Mesendoderm (in vitro differentiated cells): ENCODE measurements at regions not wholly inside any gene's neighbourhood (a gene's known extent, or its start where the extent isn't known, plus 50 kb on each side); places are given as distances from the start of the nearest gene placed in this dataset.
"Not testable (repeated sequence)": the region's sequence is repeated elsewhere in the genome, so short reads cannot be mapped to it uniquely, and the experiment has no call there.

Experiments used
- DNase-seq: peaks from one replicate; pipeline ENCODE4 v3.0.0; 2013
- H2AK5ac ChIP-seq: 2 replicates; pipeline ENCODE4 v1.6.1; 2013; ENCODE audit warnings: low read length, inconsistent platforms
- H2BK120ac ChIP-seq: 2 replicates; pipeline ENCODE4 v1.6.1; 2013; ENCODE audit warnings: low read depth, mild to moderate bottlenecking, low read length, moderate library complexity, mixed read lengths
- H2BK15ac ChIP-seq: replicated peaks from 2 replicates; pipeline ENCODE4 v1.6.1; 2013; ENCODE audit warnings: low read depth, mild to moderate bottlenecking, moderate library complexity
- H2BK5ac ChIP-seq: 2 replicates; pipeline ENCODE4 v1.6.1; 2013; ENCODE audit warnings: low read length, inconsistent platforms
- H3K18ac ChIP-seq: 2 replicates; pipeline ENCODE4 v1.6.1; 2013; ENCODE audit warnings: mild to moderate bottlenecking, low read length, mixed read lengths
- H3K23ac ChIP-seq: one replicate; pipeline ENCODE4 v1.6.1; 2013; ENCODE audit warnings: low read length
- H3K27ac ChIP-seq: 2 replicates; pipeline ENCODE4 v1.5.1; 2013; ENCODE audit warnings: low read depth, mild to moderate bottlenecking, inconsistent platforms, low read length, moderate library complexity
- H3K27me3 ChIP-seq: 2 replicates; pipeline ENCODE4 v1.6.1; 2013; ENCODE audit warnings: low read length, control low read depth, mild to moderate bottlenecking, inconsistent platforms; ENCODE audit not compliant: insufficient read depth, poor library complexity
- H3K36me3 ChIP-seq: 2 replicates; pipeline ENCODE4 v1.6.1; 2013; ENCODE audit warnings: low read length, inconsistent platforms; ENCODE audit not compliant: control insufficient read depth, insufficient read depth
- H3K4ac ChIP-seq: one replicate; pipeline ENCODE4 v1.6.1; 2013; ENCODE audit warnings: low read depth, mild to moderate bottlenecking, low read length, moderate library complexity
- H3K4me1 ChIP-seq: 2 replicates; pipeline ENCODE4 v1.6.1; 2013; ENCODE audit warnings: low read depth, low read length, inconsistent platforms; ENCODE audit not compliant: control insufficient read depth
- H3K4me2 ChIP-seq: 2 replicates; pipeline ENCODE4 v1.6.1; 2013; ENCODE audit warnings: low read length
- H3K4me3 ChIP-seq: 2 replicates; pipeline ENCODE4 v1.5.1; 2013; ENCODE audit warnings: mild to moderate bottlenecking, low read length
- H3K56ac ChIP-seq: one replicate; pipeline ENCODE4 v1.6.1; 2013; ENCODE audit warnings: low read length
- H3K79me1 ChIP-seq: 2 replicates; pipeline ENCODE4 v1.6.1; 2013; ENCODE audit warnings: low read length, inconsistent platforms
- H3K79me2 ChIP-seq: 2 replicates; pipeline ENCODE4 v1.6.1; 2013; ENCODE audit warnings: mild to moderate bottlenecking, low read length; ENCODE audit not compliant: control insufficient read depth, insufficient read depth
- H3K9ac ChIP-seq: 2 replicates; pipeline ENCODE4 v1.6.1; 2013; ENCODE audit warnings: low read length, inconsistent platforms
- H4K5ac ChIP-seq: one replicate; pipeline ENCODE4 v1.6.1; 2013; ENCODE audit warnings: low read length
- H4K8ac ChIP-seq: one replicate; pipeline ENCODE4 v1.6.1; 2013; ENCODE audit warnings: low read depth, mild to moderate bottlenecking, control low read depth, low read length, moderate library complexity
- WGBS: extraction: QIAGEN DNeasy Blood & Tissue Kit; methylation state at CpG from one replicate; pipeline ENCODE4 v1.1.7; 2013; ENCODE audit warnings: low lambda C conversion rate, missing lambda C conversion rate; ENCODE audit not compliant: insufficient coverage; ENCODE audit errors: extremely low coverage; 5-methylcytosine and 5-hydroxymethylcytosine counted together

GRCh38 chr15:29648415-29648814, 173.9 kb downstream of the TJP1 start:
- not testable (repeated sequence) for H4K8ac ChIP-seq
- no CpG with 5 or more reads among the region's 5 CpGs for WGBS

DNA sequence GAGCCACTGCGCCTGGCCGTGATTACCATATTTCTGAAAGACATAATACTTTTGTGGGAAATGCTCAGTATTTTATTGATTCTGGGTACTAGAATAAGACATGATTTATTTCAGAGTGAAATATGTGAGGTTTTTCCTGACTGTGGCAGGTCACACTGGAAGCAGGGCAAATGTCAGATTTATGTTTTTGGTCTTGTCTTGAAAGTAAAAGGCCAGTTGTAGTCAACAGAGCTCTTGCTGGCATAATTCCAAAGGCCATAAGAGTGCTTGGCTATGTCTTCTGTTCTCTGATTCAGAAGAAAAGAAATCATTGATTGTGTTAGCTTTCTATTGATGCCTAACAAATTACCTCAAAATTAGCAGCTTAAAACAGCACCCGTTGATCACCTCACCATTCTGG, 176.4 kb downstream of the TJP1 start:
- no peak overlapping the region for H3K4ac ChIP-seq
- WGBS = no CpG with 5 or more reads among the region's 3 CpGs
- H3K4me1 ChIP-seq = no peaks in the 10 kb centered on the region
- H2BK120ac ChIP-seq = no peak overlapping the region
- H3K27ac ChIP-seq = no peak overlapping the region
- H2BK15ac ChIP-seq = no peak overlapping the region
- no peaks in the 10 kb centered on the region for H3K79me1 ChIP-seq
- H3K27me3 ChIP-seq = no peaks in the 10 kb centered on the region
- H3K23ac ChIP-seq = no peak overlapping the region
- no peak overlapping the region for H2AK5ac ChIP-seq
- no peaks in the 10 kb centered on the region for H3K79me2 ChIP-seq
- no peak overlapping the region for H4K5ac ChIP-seq
- H3K4me3 ChIP-seq = no peak overlapping the region
- H4K8ac ChIP-seq = no peak overlapping the region
- no peaks in the 10 kb centered on the region for H3K36me3 ChIP-seq
- no peak for DNase-seq
- H3K9ac ChIP-seq = no peak overlapping the region
- H3K18ac ChIP-seq = no peak overlapping the region
- no peak overlapping the region for H3K56ac ChIP-seq
- H3K4me2 ChIP-seq = no peak overlapping the region
- H2BK5ac ChIP-seq = no peak overlapping the region

More at GRCh38 chr15:29648415-29648814, 173.9 kb downstream of the TJP1 start:
- H3K27me3 ChIP-seq, H3K9ac ChIP-seq, DNase-seq, H4K5ac ChIP-seq, H3K18ac ChIP-seq, H3K4me3 ChIP-seq, H3K4ac ChIP-seq, H3K4me2 ChIP-seq, H2BK120ac ChIP-seq, H2AK5ac ChIP-seq, H3K23ac ChIP-seq, H3K36me3 ChIP-seq, H3K27ac ChIP-seq, H3K79me1 ChIP-seq, H3K4me1 ChIP-seq, H2BK15ac ChIP-seq, H3K79me2 ChIP-seq, H2BK5ac ChIP-seq, H3K56ac ChIP-seq: not testable (repeated sequence)

- not testable (repeated sequence) for H4K5ac ChIP-seq, H3K27me3 ChIP-seq, H3K4me3 ChIP-seq, H2BK15ac ChIP-seq, H3K27ac ChIP-seq, H3K4me1 ChIP-seq, H2BK120ac ChIP-seq, H4K8ac ChIP-seq, H3K36me3 ChIP-seq, H3K4ac ChIP-seq, DNase-seq, H3K23ac ChIP-seq, H3K18ac ChIP-seq, H3K4me2 ChIP-seq, H3K9ac ChIP-seq, H3K79me2 ChIP-seq, H2AK5ac ChIP-seq, H2BK5ac ChIP-seq, H3K56ac ChIP-seq, H3K79me1 ChIP-seq
- no CpG with 5 or more reads among the region's 12 CpGs for WGBS
Measured at GRCh38 chr15:29644361-29644760, 177.9 kb downstream of the TJP1 start.

GRCh38 chr15:29638781-29639180, 183.5 kb downstream of the TJP1 start:
- Histone ChIP-seq H3K18ac (no peak overlapping the region), H3K79me1 (no peaks in the 10 kb centered on the region), H4K5ac (no peak overlapping the region), H3K27me3 (no peaks in the 10 kb centered on the region), H3K4me1 (no peaks in the 10 kb centered on the region), H2AK5ac (no peak overlapping the region), H3K9ac (no peak overlapping the region), H3K56ac (no peak overlapping the region), H3K79me2 (no peaks in the 10 kb centered on the region), H3K36me3 (no peaks in the 10 kb centered on the region), H2BK5ac (no peak overlapping the region), H3K23ac (no peak overlapping the region), H3K27ac (no peak overlapping the region), H2BK15ac (no peak overlapping the region), H3K4me3 (no peak overlapping the region), H3K4me2 (no peak overlapping the region), H4K8ac (no peak overlapping the region), H3K4ac (no peak overlapping the region), H2BK120ac (no peak overlapping the region)
- no CpG with 5 or more reads among the region's 4 CpGs for WGBS
- no peak for DNase-seq

DNA sequence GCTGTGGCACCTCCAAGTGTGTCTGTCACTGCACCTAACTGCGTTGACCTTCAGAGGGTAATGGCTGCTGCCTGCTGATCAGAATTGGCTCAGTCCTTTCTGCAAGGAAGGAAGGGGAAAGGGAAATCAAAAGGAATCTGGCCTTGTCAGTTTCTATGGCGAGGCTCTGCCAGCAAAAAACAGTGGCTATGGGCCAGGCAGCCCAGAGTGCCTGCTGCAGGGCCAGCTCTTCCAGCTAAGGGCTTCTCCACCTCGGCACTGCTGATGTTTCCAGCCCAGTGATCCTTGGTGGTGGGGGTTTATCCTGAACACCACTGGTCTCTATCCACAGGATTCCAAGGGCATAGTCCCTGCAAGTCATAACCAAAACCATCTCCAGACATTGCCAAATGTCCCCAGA, 184.3 kb downstream of the TJP1 start:
- WGBS = no CpG with 5 or more reads among the region's 3 CpGs
- Histone ChIP-seq H2BK5ac (no peak overlapping the region), H3K23ac (no peak overlapping the region), H2BK15ac (no peak overlapping the region), H3K56ac (no peak overlapping the region), H3K36me3 (no peaks in the 10 kb centered on the region), H3K18ac (no peak overlapping the region), H3K4ac (no peak overlapping the region), H3K79me1 (no peaks in the 10 kb centered on the region), H4K5ac (no peak overlapping the region), H2AK5ac (no peak overlapping the region), H3K9ac (no peak overlapping the region), H2BK120ac (no peak overlapping the region), H3K4me1 (no peaks in the 10 kb centered on the region), H3K79me2 (no peaks in the 10 kb centered on the region), H3K4me3 (no peak overlapping the region), H3K27ac (no peak overlapping the region), H3K27me3 (no peaks in the 10 kb centered on the region), H3K4me2 (no peak overlapping the region), H4K8ac (no peak overlapping the region)
- no peak for DNase-seq

DNA sequence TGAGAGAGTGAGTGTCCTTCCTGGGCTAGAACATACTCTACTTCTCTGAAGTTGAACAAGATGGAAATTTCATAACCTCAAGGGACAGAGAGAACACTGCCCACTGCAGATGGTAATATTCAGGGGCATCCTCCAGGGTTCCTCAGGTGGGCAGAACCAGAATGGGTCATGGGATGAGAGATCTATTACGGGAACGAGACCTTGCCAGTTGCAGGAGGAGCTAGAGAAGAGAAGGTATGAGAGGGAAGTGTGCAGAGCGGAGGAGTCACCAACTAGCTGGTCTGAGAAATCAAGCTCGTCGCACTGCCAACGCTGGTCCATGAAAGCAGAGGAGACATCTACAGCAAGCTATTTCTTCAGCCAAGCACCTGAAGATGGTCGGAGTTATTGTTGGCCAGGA, 184.7 kb downstream of the TJP1 start:
- Histone ChIP-seq H3K36me3 (no peaks in the 10 kb centered on the region), H3K4me3 (no peak overlapping the region), H2AK5ac (no peak overlapping the region), H3K18ac (no peak overlapping the region), H2BK120ac (no peak overlapping the region), H3K56ac (no peak overlapping the region), H3K9ac (no peak overlapping the region), H3K27me3 (no peaks in the 10 kb centered on the region), H3K4me2 (no peak overlapping the region), H3K79me2 (no peaks in the 10 kb centered on the region), H3K4me1 (no peaks in the 10 kb centered on the region), H3K4ac (no peak overlapping the region), H3K23ac (no peak overlapping the region), H3K79me1 (no peaks in the 10 kb centered on the region), H4K5ac (no peak overlapping the region), H2BK5ac (no peak overlapping the region), H3K27ac (no peak overlapping the region), H4K8ac (no peak overlapping the region), H2BK15ac (no peak overlapping the region)
- DNase-seq = no peak
- WGBS = no CpG with 5 or more reads among the region's 7 CpGs
